Right renal cortex interstitium (tissue), 3 donors: ENCODE measurements at regions not wholly inside any gene's neighbourhood (a gene's known extent, or its start where the extent isn't known, plus 50 kb on each side); places are given as distances from the start of the nearest gene placed in this dataset.

Experiments
- DNase-seq, 3 donors: peaks; one replicate each; pipeline ENCODE4 v3.0.0-alpha.2; 2013; ENCODE audit warnings: low read depth in 3 of 3, low spot score in 2 of 3

GRCh38 chr15:46595016-46595415, 960.2 kb downstream of the SQOR start:
- DNase-seq = no peak

- DNase-seq = no peak
These were observed 972.2 kb downstream of the SQOR start for GRCh38 chr15:46607077-46607476.

DNA sequence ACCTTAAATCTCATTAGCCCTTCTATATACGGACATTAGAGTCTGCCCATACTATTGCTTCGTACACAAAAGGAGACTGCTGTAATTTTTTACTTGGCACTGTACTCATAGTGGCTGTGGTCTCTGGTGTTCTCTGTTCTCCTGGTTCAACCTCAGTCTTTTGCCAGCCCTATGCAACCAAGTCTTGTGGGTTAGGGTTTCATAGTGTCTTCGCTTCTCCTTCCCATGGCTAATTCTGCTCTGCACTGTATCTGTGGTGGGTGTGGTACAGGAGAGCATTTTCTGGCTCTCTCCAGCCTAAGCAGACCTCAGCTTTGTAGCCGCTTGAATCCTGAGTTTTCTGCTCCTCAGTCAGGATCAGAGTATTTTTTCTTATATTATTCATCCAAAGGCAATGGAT, 981.2 kb downstream of the SQOR start:
- no peak for DNase-seq

DNA sequence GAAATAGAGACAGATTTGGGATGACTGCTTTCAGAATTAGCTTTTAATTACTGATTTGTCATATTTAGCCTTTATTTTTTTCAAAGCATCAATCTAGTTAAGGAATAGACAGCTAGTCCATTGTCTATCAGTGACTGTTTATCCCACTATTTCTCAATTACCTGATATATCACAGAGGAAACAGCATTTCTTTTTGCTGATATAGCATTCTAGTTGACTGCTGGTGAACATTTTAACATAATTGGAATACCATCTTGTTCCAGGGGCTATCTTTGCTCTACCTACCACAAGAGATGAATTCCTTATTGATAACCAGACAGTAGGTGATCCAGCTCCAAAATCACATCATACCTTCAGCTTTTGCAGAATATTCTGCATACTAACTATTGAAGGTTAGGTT, 982.7 kb downstream of the SQOR start:
- DNase-seq = no peak

- DNase-seq = no peak
These were observed 984.2 kb downstream of the SQOR start for GRCh38 chr15:46618984-46619383.

DNA sequence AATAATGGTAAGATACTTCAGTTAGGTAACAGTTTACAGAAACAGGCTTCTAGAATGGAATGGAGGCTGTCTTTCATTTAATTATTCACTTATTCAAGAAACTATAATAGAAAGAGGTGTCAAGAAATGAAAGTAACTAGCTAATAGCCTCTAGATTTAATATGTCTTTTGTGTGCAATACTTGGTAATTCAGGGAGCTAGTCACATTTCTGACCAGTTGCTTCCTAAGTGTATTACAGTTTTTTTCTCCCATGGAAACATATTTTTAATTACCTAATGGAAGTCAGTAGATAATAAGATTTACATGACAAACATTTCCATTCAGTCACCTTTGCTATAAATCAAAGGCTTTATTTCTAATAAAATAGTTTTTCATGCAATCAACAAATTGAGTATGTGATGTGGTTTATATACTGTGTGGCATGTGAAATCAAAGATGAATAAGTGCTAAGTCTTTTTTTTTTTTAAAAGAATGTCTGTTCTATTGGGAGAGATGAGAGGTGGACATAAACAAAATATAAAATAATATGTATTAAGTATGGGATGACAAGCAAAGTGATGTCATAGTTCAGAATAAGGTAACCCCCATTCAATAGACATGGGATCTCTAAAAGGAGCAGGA, 985.7 kb downstream of the SQOR start:
- no peak for DNase-seq

GRCh38 chr15:46622851-46623250, 988.0 kb downstream of the SQOR start:
- DNase-seq = no peak

DNA sequence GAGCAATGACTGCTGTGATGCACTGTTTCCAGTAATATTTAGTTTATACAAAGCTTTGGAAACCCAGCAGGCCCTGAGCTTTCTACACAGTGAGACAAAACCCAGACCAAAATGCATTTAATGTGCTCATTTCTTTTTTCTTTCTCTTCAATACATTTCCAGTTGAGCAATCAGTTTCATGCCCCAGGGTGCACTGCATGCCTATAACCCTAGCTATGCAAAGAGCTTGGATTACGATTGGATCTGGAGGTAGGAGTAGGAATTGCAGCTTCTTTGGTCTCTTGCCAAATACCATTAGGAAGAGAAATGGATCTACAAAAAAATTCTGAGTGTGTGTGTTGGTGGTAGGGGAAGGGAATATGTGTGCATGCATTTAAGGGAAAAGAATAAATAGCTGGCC, 1001.4 kb downstream of the SQOR start:
- DNase-seq = no peak

GRCh38 chr15:46644501-46645481, 1010.0 kb downstream of the SQOR start:
- no peak for DNase-seq

DNA sequence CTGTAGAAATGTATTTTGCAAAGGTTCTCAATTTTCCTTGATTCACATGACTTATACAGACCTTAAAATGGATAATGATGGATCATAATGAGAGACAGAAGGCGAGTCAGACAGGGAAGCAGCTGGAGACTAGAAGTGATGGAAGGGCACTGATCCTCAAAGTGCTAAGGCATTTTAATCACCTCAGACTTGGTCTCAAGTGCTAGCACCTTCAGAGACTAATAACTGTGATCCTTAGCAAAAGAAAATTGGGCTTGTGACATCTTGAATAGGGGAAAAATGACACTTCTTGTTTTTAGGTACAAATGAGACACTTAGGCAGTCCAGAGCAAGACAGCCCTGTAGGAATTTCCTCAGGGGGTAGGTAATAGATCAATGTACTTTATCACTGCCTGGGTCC, 1011.7 kb downstream of the SQOR start:
- DNase-seq = no peak

DNA sequence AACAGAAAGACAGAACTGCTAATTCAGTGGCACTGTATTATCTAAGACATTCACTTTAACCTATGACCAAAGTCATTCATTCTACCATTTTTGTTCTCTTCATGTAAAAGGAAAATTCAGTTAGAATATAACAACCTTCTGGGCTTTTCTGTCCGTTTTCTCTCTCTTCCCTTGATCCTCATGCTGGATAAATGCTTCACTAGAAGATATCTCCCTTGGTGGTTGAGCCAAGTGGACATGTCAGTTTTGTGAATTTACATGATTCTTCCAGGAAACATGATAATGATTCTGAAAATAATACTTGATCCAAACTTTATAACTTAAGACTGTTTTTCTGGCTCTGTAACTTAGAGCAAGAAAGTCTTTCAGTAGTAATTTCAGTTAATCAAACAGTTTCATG, 1012.2 kb downstream of the SQOR start:
- no peak for DNase-seq

GRCh38 chr15:46652266-46652665, 1017.4 kb downstream of the SQOR start:
- peak in 1 of 3 donors; percentile 15 for DNase-seq

DNA sequence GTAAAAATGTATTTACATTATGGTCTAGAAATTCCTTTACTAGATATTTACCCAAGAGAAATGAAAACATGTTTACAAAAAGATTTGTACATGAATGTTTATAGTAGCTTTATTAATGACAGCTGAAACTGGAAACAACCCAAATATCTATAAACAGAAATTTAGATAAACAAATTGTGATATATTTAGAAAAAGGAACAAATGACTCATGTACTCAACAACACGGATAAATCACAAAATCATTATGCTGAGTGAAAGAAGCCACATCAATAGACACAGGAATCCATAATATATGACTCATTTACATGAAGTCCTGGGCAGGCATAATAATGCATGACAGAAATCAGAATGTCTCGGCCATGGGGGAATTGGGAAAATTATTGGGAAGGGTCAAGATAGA, 1020.2 kb downstream of the SQOR start:
- DNase-seq = no peak

- DNase-seq = no peak
These were observed 1025.4 kb downstream of the SQOR start for GRCh38 chr15:46660096-46660842.

DNA sequence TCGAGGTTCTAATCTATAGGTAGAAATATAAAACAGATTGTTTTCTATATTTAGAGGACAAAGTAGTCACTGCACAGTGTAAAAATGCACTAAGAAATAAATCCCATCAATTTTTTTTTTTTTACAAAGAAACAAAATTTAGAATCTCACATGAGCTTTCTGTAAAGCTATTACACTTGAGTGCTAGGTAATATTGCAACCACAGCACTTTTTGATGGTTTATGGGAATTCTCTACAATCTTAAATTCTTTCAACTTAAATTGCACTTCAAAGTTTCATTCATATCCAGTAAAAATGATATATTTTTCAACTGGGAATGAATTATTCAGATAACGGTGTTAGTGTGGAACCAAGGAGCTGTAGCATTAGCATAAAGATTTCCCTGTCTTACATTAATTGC, 1035.4 kb downstream of the SQOR start:
- no peak for DNase-seq

DNA sequence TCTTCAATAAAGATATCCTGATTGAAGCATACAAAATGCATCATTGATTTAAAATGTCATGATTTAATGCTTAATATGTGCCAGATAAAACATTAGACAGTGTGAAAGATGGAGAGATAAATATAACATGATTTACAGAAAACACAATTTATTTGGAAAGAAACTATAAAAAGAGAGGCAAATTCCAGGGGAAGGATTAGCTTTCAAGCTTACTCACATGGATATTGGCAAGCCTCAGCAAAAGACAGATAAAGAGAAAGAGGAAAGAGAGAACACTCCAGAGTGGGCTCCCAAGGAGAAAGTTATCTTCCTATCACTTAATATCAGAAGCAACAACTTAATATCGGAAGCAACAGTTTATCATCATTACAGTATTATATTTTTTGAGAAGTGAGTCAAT, 1036.5 kb downstream of the SQOR start:
- DNase-seq = no peak

DNA sequence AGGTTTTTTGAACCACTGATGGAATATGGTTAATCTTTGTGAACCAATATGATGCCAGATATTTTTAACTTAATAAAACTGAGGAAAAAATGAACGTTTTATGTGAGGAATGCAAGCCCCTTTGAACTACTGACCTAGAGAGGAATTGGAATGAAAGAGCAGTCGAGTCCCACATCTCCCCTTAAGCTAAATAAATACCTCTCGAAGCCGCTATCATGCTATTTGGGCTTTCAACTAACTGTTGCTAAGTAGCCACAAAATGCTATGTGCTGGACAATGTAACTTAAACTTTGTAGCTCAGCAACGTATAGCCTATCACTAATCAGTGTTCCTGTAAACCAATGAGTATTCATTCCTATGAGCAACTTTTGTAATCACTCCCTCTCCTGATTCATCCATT, 1037.2 kb downstream of the SQOR start:
- no peak for DNase-seq

GRCh38 chr15:46676233-46677206, 1040.8 kb upstream of the SEMA6D start:
- DNase-seq = no peak

DNA sequence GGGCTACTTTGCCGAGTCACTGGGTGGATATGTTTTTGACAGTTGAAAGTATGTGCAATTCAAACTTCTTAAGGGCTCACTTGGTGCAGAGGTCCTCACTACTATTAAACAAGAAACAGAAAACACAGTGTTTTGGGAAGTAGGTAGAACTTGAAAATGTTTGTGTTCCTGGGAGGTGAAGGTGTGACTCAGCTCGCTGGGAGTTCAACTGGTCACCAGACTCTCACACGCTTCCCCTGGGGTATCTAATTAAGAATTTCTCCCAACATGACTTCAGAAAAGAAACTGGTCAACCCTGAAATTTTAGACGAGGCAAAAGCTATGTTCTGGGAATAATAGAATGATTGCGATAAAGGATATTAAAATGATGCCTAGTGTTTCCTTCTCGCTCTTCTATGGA, 1039.8 kb upstream of the SEMA6D start:
- no peak for DNase-seq

- DNase-seq = no peak
These were observed 1035.4 kb upstream of the SEMA6D start for GRCh38 chr15:46681901-46682300.
